NT2/D1 (cell line): ENCODE measurements at regions not wholly inside any gene's neighbourhood (a gene's known extent, or its start where the extent isn't known, plus 50 kb on each side); places are given as distances from the start of the nearest gene placed in this dataset.
"Not testable (repeated sequence)": the region's sequence is repeated elsewhere in the genome, so short reads cannot be mapped to it uniquely, and the experiment has no call there.

Source experiments
- DNase-seq: peaks from one replicate; pipeline ENCODE4 v3.0.0-alpha.2; 2011; ENCODE audit warnings: low read depth, low spot score
- H3K27me3 ChIP-seq: 2 replicates; pipeline ENCODE4 v1.6.0; 2011; ENCODE audit warnings: mild to moderate bottlenecking; ENCODE audit not compliant: insufficient read length, insufficient read depth
- H3K36me3 ChIP-seq: 2 replicates; pipeline ENCODE4 v1.6.1; 2011; ENCODE audit warnings: mild to moderate bottlenecking, low read length, mixed read lengths; ENCODE audit not compliant: insufficient read depth, insufficient read length
- H3K4me1 ChIP-seq: 2 replicates; pipeline ENCODE4 v1.5.1; 2011; ENCODE audit not compliant: insufficient read depth, insufficient read length
- H3K4me3 ChIP-seq: 2 replicates; pipeline ENCODE4 v1.5.1; 2011; ENCODE audit warnings: low read depth; ENCODE audit not compliant: insufficient read length
- H3K9ac ChIP-seq: 2 replicates; pipeline ENCODE4 v1.6.0; 2011; ENCODE audit warnings: low read depth; ENCODE audit not compliant: insufficient read length
- H3K9me3 ChIP-seq: 2 replicates; pipeline ENCODE4 v1.5.1; 2011; ENCODE audit warnings: mild to moderate bottlenecking, low read length; ENCODE audit not compliant: insufficient read depth
- SUZ12 ChIP-seq: IDR thresholded peaks from 2 replicates; pipeline ENCODE4 v1.6.1; 2011; ENCODE audit not compliant: insufficient read length, insufficient read depth; ENCODE audit errors: extremely low read depth
- YY1 ChIP-seq: IDR thresholded peaks from 2 replicates; pipeline ENCODE4 v1.6.1; 2011; ENCODE audit not compliant: insufficient read length, insufficient read depth
- ZNF274 ChIP-seq: IDR thresholded peaks from 2 replicates; pipeline ENCODE4 v1.6.1; 2011; ENCODE audit warnings: mild to moderate bottlenecking, low read depth, low read length

DNA sequence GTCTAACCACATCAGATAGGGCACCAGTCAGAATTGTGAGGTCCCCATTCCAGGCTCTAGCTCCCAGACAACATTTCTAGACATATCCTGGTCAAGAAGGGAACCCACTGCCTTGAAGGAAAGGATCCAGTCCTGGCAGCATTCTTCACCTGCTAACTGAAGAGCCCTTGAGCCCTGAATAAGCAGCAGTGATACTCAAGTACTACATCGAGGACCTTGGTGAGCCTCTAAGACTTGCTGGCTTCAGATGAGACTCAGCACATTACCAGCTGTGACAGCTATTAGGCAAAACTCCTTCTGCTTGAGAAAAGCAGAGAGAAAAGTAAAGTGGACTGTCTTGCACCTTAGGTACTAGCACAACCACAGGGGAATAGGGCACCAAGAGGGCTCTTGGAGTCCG lies 205.8 kb upstream of the F9 start:
- no peak overlapping the region for H3K4me3 ChIP-seq
- no peaks in the 10 kb centered on the region for H3K36me3 ChIP-seq
- no peaks in the 10 kb centered on the region for H3K4me1 ChIP-seq
- TF ChIP-seq ZNF274: no peak
- TF ChIP-seq YY1: no peak
- no peak for TF ChIP-seq SUZ12
- H3K9me3 ChIP-seq: no peaks in the 10 kb centered on the region
- no peak overlapping the region for H3K9ac ChIP-seq
- H3K27me3 ChIP-seq: no peaks in the 10 kb centered on the region
- DNase-seq: no peak

DNA sequence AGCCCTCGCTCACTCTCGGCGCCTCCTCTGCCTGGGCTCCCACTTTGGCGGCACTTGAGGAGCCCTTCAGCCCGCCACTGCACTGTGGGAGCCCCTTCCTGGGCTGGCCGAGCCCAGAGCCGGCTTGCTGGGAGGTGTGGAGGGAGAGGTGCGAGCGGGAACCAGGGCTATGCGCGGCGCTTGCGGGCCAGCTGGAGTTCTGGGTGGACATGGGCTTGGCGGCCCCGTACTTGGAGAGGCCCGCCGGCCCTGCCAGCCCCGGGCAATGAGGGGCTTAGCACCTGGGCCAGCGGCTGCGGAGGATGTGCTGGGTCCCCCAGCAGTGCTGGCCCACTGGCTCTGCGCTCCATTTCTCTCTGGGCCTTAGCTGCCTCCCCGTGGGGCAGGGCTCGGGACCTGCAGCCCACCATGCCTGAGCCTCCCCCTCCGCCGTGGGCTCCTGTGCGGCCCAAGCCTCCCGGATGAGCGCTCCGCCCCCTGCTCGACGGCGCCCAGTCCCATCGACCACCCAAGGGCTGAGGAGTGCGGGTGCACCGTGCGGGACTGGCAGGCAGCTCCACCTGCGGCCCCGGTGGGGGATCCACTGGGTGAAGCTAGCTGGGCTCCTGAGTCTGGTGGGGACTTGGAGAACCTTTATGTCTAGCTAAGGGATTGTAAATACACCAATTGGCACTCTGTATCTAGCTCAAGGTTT lies 209.7 kb upstream of the F9 start:
- not testable (repeated sequence) for H3K4me1 ChIP-seq, H3K9ac ChIP-seq, H3K27me3 ChIP-seq, DNase-seq, H3K9me3 ChIP-seq, H3K4me3 ChIP-seq, H3K36me3 ChIP-seq

DNA sequence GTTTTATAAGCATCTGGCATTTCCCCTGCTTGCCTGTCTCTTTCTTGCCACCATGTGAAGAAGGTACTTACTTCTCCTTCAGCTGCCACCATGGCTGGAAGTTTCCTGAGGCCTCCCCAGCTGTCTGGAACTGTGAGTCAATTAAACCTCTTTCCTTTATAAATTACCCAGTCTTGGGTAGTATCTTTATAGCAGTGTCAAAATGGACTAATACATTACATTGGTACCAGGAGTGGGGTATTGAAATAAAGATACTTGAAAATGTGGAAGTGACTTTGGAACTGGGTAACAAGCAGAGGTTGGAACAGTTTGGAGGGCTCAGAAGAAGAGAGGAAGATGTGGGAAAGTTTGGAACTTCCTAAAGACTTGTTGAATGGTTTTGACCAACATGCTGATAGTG lies 223.9 kb upstream of the F9 start:
- H3K4me3 ChIP-seq, H3K36me3 ChIP-seq, DNase-seq, H3K9ac ChIP-seq, H3K9me3 ChIP-seq, H3K4me1 ChIP-seq, H3K27me3 ChIP-seq: not testable (repeated sequence)

DNA sequence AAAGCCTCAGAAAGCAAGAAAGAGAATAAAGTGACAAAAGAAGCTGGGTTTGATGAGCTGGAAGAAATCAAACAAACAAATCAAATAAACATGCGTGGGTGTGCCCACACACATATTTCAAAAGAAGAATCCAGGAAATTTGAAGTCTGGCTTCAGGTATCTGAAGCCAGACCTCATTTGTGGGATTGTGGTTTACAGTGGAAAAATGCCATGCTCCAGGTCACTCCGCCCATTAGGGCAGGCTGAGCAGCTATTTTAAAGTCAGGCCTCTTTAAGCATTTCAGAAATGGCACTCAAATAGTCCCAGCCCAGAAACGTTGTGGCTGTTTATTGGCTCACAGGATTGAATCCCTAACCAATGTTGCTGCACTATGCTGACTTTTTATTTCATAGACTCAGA lies 226.1 kb upstream of the F9 start:
- no peak for TF ChIP-seq SUZ12
- no peak for TF ChIP-seq YY1
- no peak for TF ChIP-seq ZNF274
- Histone ChIP-seq H3K36me3 (no peaks in the 10 kb centered on the region), H3K9me3 (no peaks in the 10 kb centered on the region; the same call in 1 of the 2 replicates), H3K27me3 (no peaks in the 10 kb centered on the region), H3K4me1 (no peaks in the 10 kb centered on the region), H3K4me3 (no peak overlapping the region), H3K9ac (no peak overlapping the region)
- DNase-seq: no peak

DNA sequence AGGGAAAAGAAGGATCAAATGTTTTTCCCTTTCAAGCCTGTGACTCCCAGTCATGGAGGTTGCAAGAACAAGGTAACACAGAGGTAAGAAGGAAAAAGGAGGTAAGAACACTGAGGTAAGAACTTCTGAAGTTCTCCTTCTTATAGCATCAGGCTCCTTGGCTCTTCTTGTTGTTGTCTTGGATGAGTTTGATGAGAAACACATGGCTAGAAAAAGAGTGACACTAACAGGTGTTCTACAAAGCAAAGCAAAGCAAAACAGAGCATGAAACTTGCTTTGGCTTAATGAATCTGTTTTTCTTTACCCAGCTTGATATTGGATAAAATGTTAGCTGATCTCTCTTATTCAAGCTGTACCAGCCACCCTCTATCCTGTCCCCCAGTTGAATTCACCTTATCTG lies 231.2 kb upstream of the F9 start:
- no peak for DNase-seq
- Histone ChIP-seq H3K9me3 (no peaks in the 10 kb centered on the region), H3K4me1 (no peaks in the 10 kb centered on the region), H3K27me3 (no peaks in the 10 kb centered on the region), H3K36me3 (no peaks in the 10 kb centered on the region), H3K9ac (no peak overlapping the region), H3K4me3 (no peak overlapping the region)
- TF ChIP-seq ZNF274 (no peak), SUZ12 (no peak), YY1 (no peak)

DNA sequence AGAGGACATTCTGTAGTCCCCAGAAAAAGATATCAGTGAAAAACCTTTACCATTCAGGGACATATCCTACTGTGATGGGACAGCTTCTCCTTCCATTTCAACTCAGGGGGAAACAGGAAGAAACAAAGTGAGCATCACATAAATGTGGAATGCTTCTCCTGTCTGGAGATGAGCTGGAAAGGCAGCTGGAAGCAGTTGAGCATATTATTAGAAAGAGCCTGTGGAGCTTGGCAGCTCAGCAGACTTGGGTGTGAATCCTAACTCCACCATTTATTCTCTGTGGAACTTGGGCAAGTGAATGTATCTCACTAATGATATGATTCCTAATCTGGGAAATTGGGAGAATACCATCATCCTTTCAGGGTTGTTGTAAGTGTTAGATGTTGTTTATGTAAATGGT lies 232.1 kb upstream of the F9 start:
- H3K27me3 ChIP-seq: no peaks in the 10 kb centered on the region
- no peak for TF ChIP-seq ZNF274
- no peak for TF ChIP-seq YY1
- TF ChIP-seq SUZ12: no peak

DNA sequence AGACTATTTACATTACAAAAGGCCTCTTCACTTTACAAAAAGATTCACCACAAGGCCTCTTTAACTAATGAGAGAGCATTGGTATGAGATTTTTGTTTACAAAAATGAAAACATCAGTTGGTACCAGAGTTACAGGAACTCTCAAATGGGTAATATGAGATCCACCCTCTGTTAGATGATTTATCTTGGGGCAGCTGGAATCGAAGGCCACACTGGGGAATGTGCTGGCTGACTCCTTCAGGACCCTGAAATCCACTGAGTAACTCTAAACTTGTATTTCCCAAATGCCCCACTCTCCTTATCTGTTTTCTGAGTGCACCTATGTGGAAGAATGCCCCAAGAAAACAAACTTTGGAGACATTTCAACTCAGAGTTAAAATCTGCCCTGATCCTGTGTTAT lies 232.9 kb upstream of the F9 start:
- no peak for DNase-seq
- Histone ChIP-seq H3K36me3 (no peaks in the 10 kb centered on the region), H3K4me3 (no peak overlapping the region), H3K4me1 (no peaks in the 10 kb centered on the region), H3K9ac (no peak overlapping the region), H3K9me3 (no peaks in the 10 kb centered on the region), H3K27me3 (no peaks in the 10 kb centered on the region)
- TF ChIP-seq SUZ12: no peak
- TF ChIP-seq ZNF274: no peak
- TF ChIP-seq YY1: no peak

More for the DNA sequence above, 232.1 kb upstream of the F9 start:
- H3K9me3 ChIP-seq: no peaks in the 10 kb centered on the region
- H3K9ac ChIP-seq: no peak overlapping the region
- no peak overlapping the region for H3K4me3 ChIP-seq
- no peaks in the 10 kb centered on the region for H3K4me1 ChIP-seq
- no peak for DNase-seq
- no peaks in the 10 kb centered on the region for H3K36me3 ChIP-seq

DNA sequence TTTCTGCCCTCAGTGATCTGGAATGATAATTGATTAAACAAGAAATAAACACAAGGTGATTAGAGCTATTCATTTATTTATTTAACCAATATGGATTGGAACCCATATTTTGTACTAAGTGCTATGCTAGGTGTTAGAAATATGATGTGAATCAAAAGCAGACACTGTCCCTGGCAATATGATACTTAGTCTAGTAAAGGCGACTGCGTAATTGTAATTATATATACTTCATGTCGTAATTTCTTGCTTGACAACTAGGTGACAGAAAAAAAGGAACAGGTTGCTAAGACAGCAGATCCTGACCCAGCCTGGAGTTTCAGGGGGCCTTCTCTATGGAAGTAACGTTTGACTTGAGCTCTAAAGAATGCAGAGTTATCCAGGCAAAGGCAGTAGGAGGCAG lies 236.5 kb upstream of the F9 start:
- H3K4me3 ChIP-seq: no peak overlapping the region
- no peak overlapping the region for H3K9ac ChIP-seq
- H3K27me3 ChIP-seq: no peaks in the 10 kb centered on the region
- DNase-seq: no peak
- no peaks in the 10 kb centered on the region for H3K36me3 ChIP-seq
- no peak for TF ChIP-seq ZNF274
- no peaks in the 10 kb centered on the region for H3K9me3 ChIP-seq
- no peaks in the 10 kb centered on the region for H3K4me1 ChIP-seq
